Spleen (tissue), 11 donors: ENCODE measurements at regions not wholly inside any gene's neighbourhood (a gene's known extent, or its start where the extent isn't known, plus 50 kb on each side); places are given as distances from the start of the nearest gene placed in this dataset.

Source experiments
- DNase-seq: peaks from one replicate; pipeline ENCODE4 v3.0.0-alpha.2; 2020
- H3K27ac ChIP-seq, 8 donors: fragments of 200-600 bp; sonication (generic) in 7 of 8; 1 replicate in 4 of 8; 2 replicates in 4 of 8; pipeline versions ENCODE4 v1.5.0 to v1.8.0; 2016 to 2021; ENCODE audit warnings: inconsistent platforms in 4 of 8, mild to moderate bottlenecking in 4 of 8, moderate library complexity in 1 of 8
- H3K27me3 ChIP-seq, 7 donors: fragments of 200-600 bp; sonication (generic) in 6 of 7; replicated peaks in 1 of 7; 1 replicate in 4 of 7; 2 replicates in 3 of 7; pipeline versions ENCODE4 v1.5.0 to v1.8.0; 2016 to 2021; ENCODE audit warnings: inconsistent platforms in 3 of 7, mild to moderate bottlenecking in 1 of 7
- H3K36me3 ChIP-seq, 6 donors: fragments of 200-600 bp; sonication (generic) in 5 of 6; 1 replicate in 4 of 6; 2 replicates in 2 of 6; pipeline versions ENCODE4 v1.5.0 to v1.8.0; 2016 to 2021; ENCODE audit warnings: inconsistent platforms in 2 of 6
- H3K4me1 ChIP-seq, 6 donors: fragments of 200-600 bp; sonication (generic) in 5 of 6; 1 replicate in 3 of 6; 2 replicates in 3 of 6; pipeline versions ENCODE4 v1.5.0 to v1.8.0; 2016 to 2021; ENCODE audit warnings: inconsistent platforms in 3 of 6
- H3K4me3 ChIP-seq, 8 donors: fragments of 200-600 bp; sonication (generic) in 7 of 8; 1 replicate in 4 of 8; 2 replicates in 4 of 8; pipeline versions ENCODE4 v1.5.0 to v1.8.0; 2016 to 2021; ENCODE audit warnings: inconsistent platforms in 4 of 8, mild to moderate bottlenecking in 4 of 8, moderate library complexity in 2 of 8
- H3K9me3 ChIP-seq, 8 donors: fragments of 200-600 bp; sonication (generic) in 7 of 8; 1 replicate in 4 of 8; 2 replicates in 4 of 8; pipeline versions ENCODE4 v1.5.0 to v1.8.0; 2016 to 2021; ENCODE audit warnings: inconsistent platforms in 4 of 8
- POLR2A ChIP-seq, 3 donors: fragments of 450-650 bp; IDR thresholded peaks; one replicate each; pipeline ENCODE4 v1.5.1; 2017; ENCODE audit warnings: antibody characterized with exemption in 3 of 3, mild to moderate bottlenecking in 1 of 3
- POLR2AphosphoS5 ChIP-seq, 3 donors: sonication (generic); formaldehyde crosslinking; IDR thresholded peaks; one replicate each; pipeline ENCODE4 v1.5.1; 2017; ENCODE audit warnings: antibody characterized with exemption in 3 of 3
- WGBS, 5 donors: extraction: QIAGEN DNeasy Blood & Tissue Kit in 3 of 5; methylation state at CpG; one replicate each; pipeline versions ENCODE4 v1.1.5 to v1.1.7; 2013 to 2018; 5-methylcytosine and 5-hydroxymethylcytosine counted together
- intact Hi-C: fragments of 100-400 bp; cut with DNase I; formaldehyde crosslinking; loops from one replicate; pipeline ENCODE4 v1.15.0; 2023; ENCODE audit warnings: low total_unique reads
- TF ChIP-seq, protein P1 (sequence below), 11 experiments: fragments of 200-600 bp in 7 of 11; fragments of 450-650 bp in 4 of 11; sonication (generic) in 4 of 11; IDR thresholded peaks in 8 of 11; conservative IDR thresholded peaks in 3 of 11; 1 replicate in 7 of 11; 2 replicates in 4 of 11; pipeline versions ENCODE4 v1.4.0 to v1.8.0; 2016 to 2021; ENCODE audit warnings: antibody characterized with exemption in 11 of 11, inconsistent platforms in 4 of 11, mild to moderate bottlenecking in 1 of 11
- donor health status: healthy with polysubstance abuse.
- donor health status: DM: no; HTN: no; CAD: no; lungs with moderate emphysema.
- donor health status: DM: no; HTN: no; CAD: no.
- donor health status: Bipolar disorder and iron deficiency.
- donor health status: healthy.
- donor health status: DM: no; HTN: no; CAD: no.
- donor health status: DM: yes; HTN: yes; CAD: no.

DNA sequence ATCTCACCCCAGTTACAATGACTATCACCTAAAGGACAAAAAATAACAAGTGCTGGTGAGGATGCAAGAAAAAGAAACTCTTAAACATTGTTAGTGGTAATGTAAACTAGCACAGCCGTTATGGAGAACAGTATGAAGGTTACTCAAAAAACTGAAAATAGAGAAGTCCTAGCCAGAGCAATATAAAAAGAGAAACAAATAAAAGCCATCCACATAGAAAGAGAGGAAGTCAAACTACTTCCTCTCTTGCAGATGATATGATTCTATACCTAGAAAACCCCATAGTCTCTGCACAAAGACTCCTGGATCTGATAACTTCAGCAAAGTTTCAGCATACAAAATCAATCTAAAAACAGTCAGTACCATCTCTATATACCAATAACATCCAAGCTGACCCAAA lies 221.5 kb upstream of the FAM174A start:
- H3K27me3 ChIP-seq = no peaks in the 10 kb centered on the region

DNA sequence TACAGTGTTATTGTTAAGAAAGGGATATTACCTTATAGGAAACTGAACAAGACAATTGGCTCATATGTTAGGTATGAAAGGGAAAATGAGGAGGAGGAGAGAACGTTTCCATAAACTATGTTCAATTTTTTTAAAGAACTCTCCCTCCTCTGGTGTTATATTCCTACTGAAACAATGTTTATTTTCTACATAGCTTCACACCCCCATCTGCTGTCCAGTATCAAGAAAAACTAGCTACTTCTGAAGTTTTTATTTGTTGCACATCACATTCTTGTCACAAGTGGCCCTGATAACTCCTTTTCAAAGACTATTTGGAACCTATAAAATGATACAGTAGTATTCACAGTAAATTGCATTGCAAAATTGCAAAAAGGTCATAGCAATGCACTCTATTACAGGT lies 223.4 kb upstream of the FAM174A start:
- intact Hi-C loops = no loop called here
- H3K4me1 ChIP-seq = no peaks in the 10 kb centered on the region
- no peaks in the 10 kb centered on the region for H3K27me3 ChIP-seq
- H3K27ac ChIP-seq = no peak overlapping the region
- no peak for DNase-seq
- H3K9me3 ChIP-seq = peaks cover 0 to 15% (median 4%) of the 10 kb centered on the region in 8 donors
- no peaks in the 10 kb centered on the region for H3K36me3 ChIP-seq
- no peak overlapping the region for H3K4me3 ChIP-seq
- TF ChIP-seq, protein P1, sequence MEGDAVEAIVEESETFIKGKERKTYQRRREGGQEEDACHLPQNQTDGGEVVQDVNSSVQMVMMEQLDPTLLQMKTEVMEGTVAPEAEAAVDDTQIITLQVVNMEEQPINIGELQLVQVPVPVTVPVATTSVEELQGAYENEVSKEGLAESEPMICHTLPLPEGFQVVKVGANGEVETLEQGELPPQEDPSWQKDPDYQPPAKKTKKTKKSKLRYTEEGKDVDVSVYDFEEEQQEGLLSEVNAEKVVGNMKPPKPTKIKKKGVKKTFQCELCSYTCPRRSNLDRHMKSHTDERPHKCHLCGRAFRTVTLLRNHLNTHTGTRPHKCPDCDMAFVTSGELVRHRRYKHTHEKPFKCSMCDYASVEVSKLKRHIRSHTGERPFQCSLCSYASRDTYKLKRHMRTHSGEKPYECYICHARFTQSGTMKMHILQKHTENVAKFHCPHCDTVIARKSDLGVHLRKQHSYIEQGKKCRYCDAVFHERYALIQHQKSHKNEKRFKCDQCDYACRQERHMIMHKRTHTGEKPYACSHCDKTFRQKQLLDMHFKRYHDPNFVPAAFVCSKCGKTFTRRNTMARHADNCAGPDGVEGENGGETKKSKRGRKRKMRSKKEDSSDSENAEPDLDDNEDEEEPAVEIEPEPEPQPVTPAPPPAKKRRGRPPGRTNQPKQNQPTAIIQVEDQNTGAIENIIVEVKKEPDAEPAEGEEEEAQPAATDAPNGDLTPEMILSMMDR (IDR thresholded peaks at IDR 0.05 in 8 of 11, conservative IDR thresholded peaks at IDR 0.05 in 3 of 11) = no peak
- TF ChIP-seq POLR2A (IDR thresholded peaks at IDR 0.05) (no peak), POLR2AphosphoS5 (IDR thresholded peaks at IDR 0.05) (no peak)
- WGBS, 5 donors = 11 to 37% (median 27%) methylated on average over 1 of the region's 1 CpG

More for the DNA sequence above, 221.5 kb upstream of the FAM174A start:
- no peaks in the 10 kb centered on the region for H3K4me1 ChIP-seq
- H3K9me3 ChIP-seq = peaks cover 0 to 18% (median 4%) of the 10 kb centered on the region in 8 donors
- H3K4me3 ChIP-seq = no peak overlapping the region
- intact Hi-C loops = no loop called here
- DNase-seq = no peak
- no peak overlapping the region for H3K27ac ChIP-seq
- no peak for TF ChIP-seq POLR2AphosphoS5 (IDR thresholded peaks at IDR 0.05)
- no peak for TF ChIP-seq POLR2A (IDR thresholded peaks at IDR 0.05)
- TF ChIP-seq, protein P1 (IDR thresholded peaks at IDR 0.05 in 8 of 11, conservative IDR thresholded peaks at IDR 0.05 in 3 of 11) = no peak
- H3K36me3 ChIP-seq = no peaks in the 10 kb centered on the region
- 3 to 21% (median 9%) methylated on average over 1 of the region's 1 CpG for WGBS, 5 donors

DNA sequence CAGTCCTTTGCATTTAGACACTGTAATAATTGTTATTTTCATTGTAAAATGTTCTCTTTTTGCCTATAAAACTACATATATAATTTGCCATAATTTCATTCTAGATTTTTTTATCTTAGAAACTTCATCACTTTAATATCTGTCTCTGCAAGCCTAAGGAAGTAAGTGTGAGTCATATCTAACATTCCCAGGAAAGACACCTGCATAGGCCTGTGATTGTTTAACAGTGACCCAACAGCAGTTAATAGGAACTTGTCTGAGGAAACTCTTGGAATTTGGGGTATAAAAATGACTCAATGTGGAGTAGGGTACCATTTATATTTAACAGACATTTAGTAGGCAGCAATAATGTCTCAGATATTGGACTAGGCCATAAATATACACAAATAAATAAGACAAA lies 229.2 kb upstream of the FAM174A start:
- TF ChIP-seq POLR2AphosphoS5 (IDR thresholded peaks at IDR 0.05) = no peak
- TF ChIP-seq, protein P1 (IDR thresholded peaks at IDR 0.05 in 8 of 11, conservative IDR thresholded peaks at IDR 0.05 in 3 of 11) = no peak
- TF ChIP-seq POLR2A (IDR thresholded peaks at IDR 0.05) = no peak
- Histone ChIP-seq H3K4me1 (no peaks in the 10 kb centered on the region), H3K4me3 (no peak overlapping the region), H3K27ac (no peak overlapping the region), H3K36me3 (no peaks in the 10 kb centered on the region), H3K9me3 (peaks cover 0 to 3% (median 0%) of the 10 kb centered on the region in 8 donors), H3K27me3 (no peaks in the 10 kb centered on the region)
- no peak for DNase-seq
- intact Hi-C loops = no loop called here

DNA sequence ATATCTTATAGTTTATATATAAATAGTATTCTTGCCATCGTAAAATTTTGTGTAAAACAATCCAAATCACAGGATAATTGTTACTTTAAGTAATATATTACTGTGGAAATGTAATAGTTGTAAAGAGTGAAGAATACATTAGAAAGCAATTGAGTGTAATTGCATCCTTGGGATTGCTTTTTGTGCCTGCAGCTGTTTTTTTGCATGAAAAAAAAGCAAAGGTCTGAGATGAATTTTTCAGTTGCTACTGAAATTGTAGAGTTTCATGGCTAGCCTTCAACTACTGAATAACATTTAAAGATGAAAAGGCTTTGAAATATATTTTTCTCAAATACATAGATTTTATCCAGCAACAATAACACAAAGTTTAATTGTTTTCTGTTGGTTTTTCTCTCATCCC lies 232.0 kb upstream of the FAM174A start:
- no peaks in the 10 kb centered on the region for H3K9me3 ChIP-seq
- H3K27ac ChIP-seq = no peak overlapping the region
- no peaks in the 10 kb centered on the region for H3K36me3 ChIP-seq
- H3K4me3 ChIP-seq = no peak overlapping the region
- DNase-seq = no peak
- 77 to 82% (median 79%) methylated on average over 1 of the region's 1 CpG for WGBS, 5 donors
- H3K4me1 ChIP-seq = no peaks in the 10 kb centered on the region
- TF ChIP-seq POLR2A (IDR thresholded peaks at IDR 0.05) (no peak), POLR2AphosphoS5 (IDR thresholded peaks at IDR 0.05) (no peak)
- H3K27me3 ChIP-seq = no peaks in the 10 kb centered on the region
- intact Hi-C loops = no loop called here

DNA sequence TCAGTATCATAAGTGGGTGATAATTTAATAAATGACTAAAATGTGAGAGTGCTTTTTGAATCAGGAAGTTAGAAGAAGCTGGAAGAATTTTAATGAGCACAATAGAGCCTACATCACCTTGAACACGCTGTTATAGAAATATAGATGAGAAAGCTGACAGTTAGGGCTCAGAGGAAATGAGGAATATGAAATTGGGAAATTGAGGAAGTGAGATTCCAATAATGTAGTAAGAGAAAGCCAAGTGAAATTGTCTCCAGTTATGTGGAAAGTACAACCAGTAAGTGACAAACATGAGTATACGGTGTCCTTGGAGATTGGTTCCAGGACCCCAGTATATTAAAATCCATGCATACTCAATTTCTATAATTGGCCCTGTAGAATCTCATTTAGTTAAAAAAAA lies 235.9 kb upstream of the FAM174A start:
- intact Hi-C loops = no loop called here
- no peaks in the 10 kb centered on the region for H3K36me3 ChIP-seq
- WGBS, 5 donors = 49 to 71% (median 56%) methylated on average over 2 of the region's 2 CpGs

More for the DNA sequence above, 235.9 kb upstream of the FAM174A start:
- no peaks in the 10 kb centered on the region for H3K9me3 ChIP-seq
- no peaks in the 10 kb centered on the region for H3K4me1 ChIP-seq
- H3K27me3 ChIP-seq = no peaks in the 10 kb centered on the region
- no peak for TF ChIP-seq POLR2A (IDR thresholded peaks at IDR 0.05)
- TF ChIP-seq, protein P1 (IDR thresholded peaks at IDR 0.05 in 8 of 11, conservative IDR thresholded peaks at IDR 0.05 in 3 of 11) = no peak
- TF ChIP-seq POLR2AphosphoS5 (IDR thresholded peaks at IDR 0.05) = no peak
- no peak overlapping the region for H3K27ac ChIP-seq
- H3K4me3 ChIP-seq = no peak overlapping the region
- no peak for DNase-seq
